ENCODE measurements at regions not wholly inside any gene's neighbourhood (a gene's known extent, or its start where the extent isn't known, plus 50 kb on each side); places are given as distances from the start of the nearest gene placed in this dataset.

DNA sequence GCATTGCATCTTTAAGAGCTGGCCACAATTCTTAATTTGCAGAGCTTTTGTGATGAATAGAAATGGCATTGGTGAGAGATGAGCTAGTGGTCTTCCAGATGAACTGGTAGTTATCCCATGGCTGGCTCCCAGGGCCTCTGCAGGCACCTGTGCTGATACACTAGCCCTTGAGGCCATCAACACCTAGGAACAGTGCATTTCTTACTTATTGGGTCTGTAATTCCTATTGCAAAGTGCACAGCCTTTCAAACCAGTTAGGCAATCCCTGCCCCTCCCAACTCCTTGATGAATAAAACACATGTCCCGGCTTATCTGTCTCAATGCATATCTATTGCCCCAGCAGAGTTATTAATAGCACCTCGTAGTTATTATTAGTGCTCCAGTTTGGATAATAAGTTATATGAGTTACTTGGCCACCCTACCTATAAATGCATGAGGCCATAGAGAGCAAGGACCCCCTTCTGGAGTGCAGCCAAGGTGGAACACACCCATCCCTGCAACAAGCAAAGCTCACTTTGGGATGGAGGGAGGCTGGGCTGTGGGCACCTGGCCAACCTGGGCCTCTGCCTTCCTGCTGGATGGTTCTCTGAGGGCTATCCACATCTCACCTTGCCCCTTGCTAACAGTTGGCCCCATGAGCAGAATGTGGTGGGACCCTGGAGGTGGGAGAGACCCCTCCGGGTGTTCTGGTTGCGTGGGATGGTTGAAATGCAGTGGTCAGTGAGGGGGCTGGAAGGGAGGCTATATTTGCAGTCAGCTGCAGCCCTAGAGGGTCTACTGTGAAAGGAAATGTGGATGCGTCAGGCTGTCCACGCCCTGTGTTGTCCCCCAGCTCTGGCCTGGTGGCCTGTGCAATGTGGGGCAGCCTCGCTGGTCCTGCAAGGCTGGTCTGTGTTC lies 455.9 kb upstream of the HS6ST1 start:
- TF ChIP-seq GATAD2A (IDR thresholded peaks at IDR 0.05): no peak
- TF ChIP-seq SIX5 (IDR thresholded peaks at IDR 0.05; ENCODE audit: borderline replicate concordance in 1 of 2, insufficient read depth in 1 of 2, low read depth in 1 of 2, low read length in 2 of 2): no peak
- TF ChIP-seq, protein P1, sequence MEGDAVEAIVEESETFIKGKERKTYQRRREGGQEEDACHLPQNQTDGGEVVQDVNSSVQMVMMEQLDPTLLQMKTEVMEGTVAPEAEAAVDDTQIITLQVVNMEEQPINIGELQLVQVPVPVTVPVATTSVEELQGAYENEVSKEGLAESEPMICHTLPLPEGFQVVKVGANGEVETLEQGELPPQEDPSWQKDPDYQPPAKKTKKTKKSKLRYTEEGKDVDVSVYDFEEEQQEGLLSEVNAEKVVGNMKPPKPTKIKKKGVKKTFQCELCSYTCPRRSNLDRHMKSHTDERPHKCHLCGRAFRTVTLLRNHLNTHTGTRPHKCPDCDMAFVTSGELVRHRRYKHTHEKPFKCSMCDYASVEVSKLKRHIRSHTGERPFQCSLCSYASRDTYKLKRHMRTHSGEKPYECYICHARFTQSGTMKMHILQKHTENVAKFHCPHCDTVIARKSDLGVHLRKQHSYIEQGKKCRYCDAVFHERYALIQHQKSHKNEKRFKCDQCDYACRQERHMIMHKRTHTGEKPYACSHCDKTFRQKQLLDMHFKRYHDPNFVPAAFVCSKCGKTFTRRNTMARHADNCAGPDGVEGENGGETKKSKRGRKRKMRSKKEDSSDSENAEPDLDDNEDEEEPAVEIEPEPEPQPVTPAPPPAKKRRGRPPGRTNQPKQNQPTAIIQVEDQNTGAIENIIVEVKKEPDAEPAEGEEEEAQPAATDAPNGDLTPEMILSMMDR (IDR thresholded peaks at IDR 0.05 in 2 of 3, conservative IDR thresholded peaks at IDR 0.05 in 1 of 3; ENCODE audit: insufficient read depth in 2 of 3, low read depth in 1 of 3, low read length in 3 of 3): no peak
